ENCODE measurements at regions not wholly inside any gene's neighbourhood (a gene's known extent, or its start where the extent isn't known, plus 50 kb on each side); places are given as distances from the start of the nearest gene placed in this dataset.

- H4K20me1 ChIP-seq (ENCODE audit: insufficient read depth): no peaks in the 10 kb centered on the region
- peaks cover 13% of the 10 kb centered on the region for H3F3A ChIP-seq (ENCODE audit: insufficient read depth, low read length, poor library complexity, severe bottlenecking)
- peak; percentile 65 for TF ChIP-seq POLR2AphosphoS5 (IDR thresholded peaks at IDR 0.05)
- no peak for TF ChIP-seq CTCF (IDR thresholded peaks at IDR 0.05; ENCODE audit: poor library complexity, severe bottlenecking)
- TF ChIP-seq MXI1 (conservative IDR thresholded peaks at IDR 0.05; ENCODE audit: poor library complexity, severe bottlenecking): peak; percentile 33
- TF ChIP-seq EZH2 (IDR thresholded peaks at IDR 0.05; ENCODE audit: borderline replicate concordance, insufficient read depth, low read length, poor library complexity, severe bottlenecking): no peak
- TF ChIP-seq EP300 (conservative IDR thresholded peaks at IDR 0.05; ENCODE audit: poor library complexity, severe bottlenecking): peak; percentile 76
- TF ChIP-seq REST (IDR thresholded peaks at IDR 0.05; ENCODE audit: borderline replicate concordance): no peak
- TF ChIP-seq TAF1 (IDR thresholded peaks at IDR 0.05; ENCODE audit: low read depth): no peak
- TF ChIP-seq SMC3 (conservative IDR thresholded peaks at IDR 0.05; ENCODE audit: poor library complexity): peak; percentile 64
- peak; percentile 53 for TF ChIP-seq RAD21 (conservative IDR thresholded peaks at IDR 0.05)
- H3K4me2 ChIP-seq (ENCODE audit: low read length): no peak overlapping the region
- H3K27ac ChIP-seq (ENCODE audit: low read length): peak overlapping the region; percentile 97
- H3K36me3 ChIP-seq (ENCODE audit: insufficient read depth, low read length): no peaks in the 10 kb centered on the region
- no peaks in the 10 kb centered on the region for H3K9me2 ChIP-seq (ENCODE audit: insufficient read depth, low read length)
- H3K4me3 ChIP-seq (ENCODE audit: low read length): peak overlapping the region; percentile 31
- peak overlapping the region; percentile 74 for H3K9ac ChIP-seq (ENCODE audit: low read length)
- no peaks in the 10 kb centered on the region for H3K9me3 ChIP-seq (ENCODE audit: low read length)
- H2AFZ ChIP-seq (ENCODE audit: low read depth, low read length): no peak overlapping the region
- no peaks in the 10 kb centered on the region for H3K27me3 ChIP-seq (ENCODE audit: insufficient read depth, low read depth, low read length)
- no peaks in the 10 kb centered on the region for H3K79me2 ChIP-seq (replicated peaks; ENCODE audit: insufficient read depth, low read length)
Measured at GRCh38 chr14:101068313-101069227, 165.0 kb upstream of the RTL1 start.

- TF ChIP-seq TAF1 (IDR thresholded peaks at IDR 0.05; ENCODE audit: low read depth): no peak
- TF ChIP-seq EP300 (conservative IDR thresholded peaks at IDR 0.05; ENCODE audit: poor library complexity, severe bottlenecking): no peak
- TF ChIP-seq MXI1 (conservative IDR thresholded peaks at IDR 0.05; ENCODE audit: poor library complexity, severe bottlenecking): no peak
- no peaks in the 10 kb centered on the region for H4K20me1 ChIP-seq (ENCODE audit: insufficient read depth)
Measured at GRCh38 chr14:101069228-101069549, 165.7 kb upstream of the RTL1 start.

More at GRCh38 chr14:101069228-101069549, 165.7 kb upstream of the RTL1 start:
- H3K27me3 ChIP-seq (ENCODE audit: insufficient read depth, low read depth, low read length): no peaks in the 10 kb centered on the region
- no peaks in the 10 kb centered on the region for H3K9me2 ChIP-seq (ENCODE audit: insufficient read depth, low read length)
- H3K79me2 ChIP-seq (replicated peaks; ENCODE audit: insufficient read depth, low read length): no peaks in the 10 kb centered on the region
- peak overlapping the region; percentile 97 for H3K27ac ChIP-seq (ENCODE audit: low read length)
- H2AFZ ChIP-seq (ENCODE audit: low read depth, low read length): no peak overlapping the region
- H3K9me3 ChIP-seq (ENCODE audit: low read length): no peaks in the 10 kb centered on the region
- H3K4me2 ChIP-seq (ENCODE audit: low read length): no peak overlapping the region
- peak overlapping the region; percentile 31 for H3K4me3 ChIP-seq (ENCODE audit: low read length)
- peak overlapping the region; percentile 43 for H3K9ac ChIP-seq (ENCODE audit: low read length)
- no peaks in the 10 kb centered on the region for H3K36me3 ChIP-seq (ENCODE audit: insufficient read depth, low read length)
- H3F3A ChIP-seq (ENCODE audit: insufficient read depth, low read length, poor library complexity, severe bottlenecking): peaks cover 13% of the 10 kb centered on the region

All from neural cell (in vitro differentiated cells).